ENCODE measurements at regions not wholly inside any gene's neighbourhood (a gene's known extent, or its start where the extent isn't known, plus 50 kb on each side); places are given as distances from the start of the nearest gene placed in this dataset.
"Not testable (repeated sequence)": the region's sequence is repeated elsewhere in the genome, so short reads cannot be mapped to it uniquely, and the experiment has no call there.

DNA sequence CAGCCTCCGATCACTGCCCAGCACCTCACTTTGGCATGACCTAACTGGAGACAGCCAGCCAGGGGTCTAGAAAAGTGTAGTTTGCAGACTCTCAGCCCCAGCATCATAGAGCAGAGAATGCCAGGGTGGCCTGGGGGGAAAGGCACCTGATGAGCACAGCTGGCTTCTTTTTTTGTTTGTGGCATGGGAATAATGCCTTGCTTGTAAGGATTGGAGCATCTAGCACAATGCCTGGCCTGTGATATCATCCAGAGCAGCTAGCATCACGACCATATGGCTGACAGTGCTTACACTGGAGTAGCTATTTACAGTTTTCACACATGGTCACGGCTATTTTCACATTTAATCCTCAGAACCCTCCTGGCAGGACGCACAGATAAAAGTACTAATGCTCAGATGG, 594.8 kb upstream of the B3GAT1 start:
- no peak for DNase-seq (ENCODE audit: low read depth)
- TF ChIP-seq, protein P1, sequence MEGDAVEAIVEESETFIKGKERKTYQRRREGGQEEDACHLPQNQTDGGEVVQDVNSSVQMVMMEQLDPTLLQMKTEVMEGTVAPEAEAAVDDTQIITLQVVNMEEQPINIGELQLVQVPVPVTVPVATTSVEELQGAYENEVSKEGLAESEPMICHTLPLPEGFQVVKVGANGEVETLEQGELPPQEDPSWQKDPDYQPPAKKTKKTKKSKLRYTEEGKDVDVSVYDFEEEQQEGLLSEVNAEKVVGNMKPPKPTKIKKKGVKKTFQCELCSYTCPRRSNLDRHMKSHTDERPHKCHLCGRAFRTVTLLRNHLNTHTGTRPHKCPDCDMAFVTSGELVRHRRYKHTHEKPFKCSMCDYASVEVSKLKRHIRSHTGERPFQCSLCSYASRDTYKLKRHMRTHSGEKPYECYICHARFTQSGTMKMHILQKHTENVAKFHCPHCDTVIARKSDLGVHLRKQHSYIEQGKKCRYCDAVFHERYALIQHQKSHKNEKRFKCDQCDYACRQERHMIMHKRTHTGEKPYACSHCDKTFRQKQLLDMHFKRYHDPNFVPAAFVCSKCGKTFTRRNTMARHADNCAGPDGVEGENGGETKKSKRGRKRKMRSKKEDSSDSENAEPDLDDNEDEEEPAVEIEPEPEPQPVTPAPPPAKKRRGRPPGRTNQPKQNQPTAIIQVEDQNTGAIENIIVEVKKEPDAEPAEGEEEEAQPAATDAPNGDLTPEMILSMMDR (IDR thresholded peaks at IDR 0.05; ENCODE audit: low read length, missing control alignments), result no peak
- H3K4me3 ChIP-seq (replicated peaks; ENCODE audit: low read depth, low read length), result no peak overlapping the region

DNA sequence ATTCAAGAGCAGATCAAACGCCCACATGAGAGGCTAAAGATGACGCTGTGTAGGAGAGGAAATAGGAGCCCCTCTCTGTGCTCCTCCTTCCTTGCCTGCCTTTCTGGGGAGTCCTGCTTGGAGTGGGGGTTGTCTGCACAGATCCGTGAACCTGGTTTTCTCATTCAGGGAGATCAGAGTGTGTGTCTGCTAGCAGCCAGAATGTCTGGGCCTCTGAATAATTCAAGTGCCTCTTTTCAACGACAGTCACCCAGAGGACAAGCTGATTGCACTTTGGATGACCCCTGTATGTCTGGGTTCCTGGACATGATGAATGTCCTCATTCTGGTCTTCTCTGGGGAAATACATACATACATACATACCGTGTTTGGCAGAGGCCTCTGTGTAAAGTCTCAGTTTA, 592.5 kb upstream of the B3GAT1 start:
- no peak for DNase-seq (ENCODE audit: low read depth)
- TF ChIP-seq, protein P1 (IDR thresholded peaks at IDR 0.05; ENCODE audit: low read length, missing control alignments), result no peak
- H3K4me3 ChIP-seq (replicated peaks; ENCODE audit: low read depth, low read length), result no peak overlapping the region

DNA sequence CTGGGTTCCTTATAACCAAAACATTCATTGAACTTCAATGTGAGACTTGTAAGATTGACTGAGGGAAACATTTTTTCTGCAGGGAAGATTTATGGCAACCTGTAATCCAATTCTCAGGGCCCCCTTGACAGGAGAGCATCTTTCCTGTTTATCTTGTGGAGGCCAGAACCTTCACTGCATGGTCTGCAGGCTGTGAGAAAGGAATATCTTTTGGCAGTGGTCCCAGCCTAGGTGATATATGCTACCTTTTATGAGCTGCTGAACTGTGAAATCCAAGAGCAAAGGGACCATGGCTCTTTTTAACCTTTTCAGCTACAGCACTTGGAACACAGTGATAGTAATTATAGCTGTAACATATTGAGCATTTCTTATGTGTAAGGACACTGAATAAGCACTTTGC, 590.2 kb upstream of the B3GAT1 start:
- TF ChIP-seq, protein P1 (IDR thresholded peaks at IDR 0.05; ENCODE audit: low read length, missing control alignments), result no peak
- DNase-seq (ENCODE audit: low read depth), result no peak
- H3K4me3 ChIP-seq (replicated peaks; ENCODE audit: low read depth, low read length), result no peak overlapping the region

DNA sequence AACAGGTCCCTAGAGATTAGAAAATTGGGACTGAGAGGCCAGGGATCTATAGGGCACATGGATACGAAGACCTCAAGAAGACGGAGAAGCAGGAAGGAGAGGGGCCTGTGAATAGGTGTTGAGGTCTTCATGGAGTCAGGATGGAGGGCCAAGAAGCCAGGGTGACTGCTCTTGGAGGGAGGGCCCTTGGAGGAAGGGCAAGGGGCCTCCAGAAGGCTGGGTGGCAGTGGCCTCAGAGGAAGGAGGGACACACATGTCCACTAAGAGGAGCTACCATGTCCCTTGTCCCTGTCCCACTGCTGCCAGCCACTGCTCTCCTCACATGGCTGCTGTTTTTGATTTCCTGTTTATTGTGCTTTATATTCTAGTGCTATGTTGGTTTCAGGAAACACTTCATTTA, 589.5 kb upstream of the B3GAT1 start:
- no peak for DNase-seq (ENCODE audit: low read depth)
- TF ChIP-seq, protein P1 (IDR thresholded peaks at IDR 0.05; ENCODE audit: low read length, missing control alignments), result no peak

DNA sequence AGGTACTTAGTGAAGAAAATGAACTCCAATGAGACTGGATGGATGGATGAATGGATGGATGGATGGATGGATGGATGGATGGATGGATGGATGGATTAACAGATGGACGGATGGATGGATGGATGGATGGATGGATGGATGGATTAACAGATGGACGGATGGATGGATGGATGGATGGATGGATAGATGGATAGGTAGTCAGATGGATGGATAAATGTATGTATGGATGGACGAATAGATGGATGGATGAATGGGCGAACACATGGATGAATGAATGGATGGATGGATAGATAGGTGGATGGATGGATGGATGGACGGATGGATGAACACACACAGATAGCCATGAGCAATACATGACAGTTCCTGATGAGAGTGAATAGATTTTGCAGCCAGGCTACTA, 589.0 kb upstream of the B3GAT1 start:
- DNase-seq (ENCODE audit: low read depth); H3K4me3 ChIP-seq (replicated peaks; ENCODE audit: low read depth, low read length): not testable (repeated sequence)

More for the DNA sequence above, 589.5 kb upstream of the B3GAT1 start:
- no peak overlapping the region for H3K4me3 ChIP-seq (replicated peaks; ENCODE audit: low read depth, low read length)

DNA sequence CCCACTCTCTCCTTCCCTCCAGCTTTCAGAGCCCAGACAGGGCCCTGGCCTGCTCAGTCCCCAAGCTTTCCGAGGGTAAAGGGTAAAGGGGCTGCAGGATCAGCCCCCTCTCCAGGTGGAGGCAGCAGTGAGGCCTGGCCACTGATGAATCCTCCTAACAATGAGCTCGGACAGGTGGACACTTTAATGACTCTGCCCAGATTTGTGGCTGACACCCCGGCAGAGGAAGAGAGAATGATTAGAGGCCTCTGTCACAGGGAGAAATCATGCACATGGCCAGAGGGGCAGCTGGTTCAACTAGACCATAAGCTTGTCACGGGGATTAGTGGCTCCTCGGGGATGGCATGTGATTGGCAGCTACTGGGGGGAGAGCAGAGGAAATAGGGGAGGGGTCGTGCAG, 587.5 kb upstream of the B3GAT1 start:
- H3K4me3 ChIP-seq (replicated peaks; ENCODE audit: low read depth, low read length), result no peak overlapping the region
- DNase-seq (ENCODE audit: low read depth), result no peak
- TF ChIP-seq, protein P1 (IDR thresholded peaks at IDR 0.05; ENCODE audit: low read length, missing control alignments), result no peak

DNA sequence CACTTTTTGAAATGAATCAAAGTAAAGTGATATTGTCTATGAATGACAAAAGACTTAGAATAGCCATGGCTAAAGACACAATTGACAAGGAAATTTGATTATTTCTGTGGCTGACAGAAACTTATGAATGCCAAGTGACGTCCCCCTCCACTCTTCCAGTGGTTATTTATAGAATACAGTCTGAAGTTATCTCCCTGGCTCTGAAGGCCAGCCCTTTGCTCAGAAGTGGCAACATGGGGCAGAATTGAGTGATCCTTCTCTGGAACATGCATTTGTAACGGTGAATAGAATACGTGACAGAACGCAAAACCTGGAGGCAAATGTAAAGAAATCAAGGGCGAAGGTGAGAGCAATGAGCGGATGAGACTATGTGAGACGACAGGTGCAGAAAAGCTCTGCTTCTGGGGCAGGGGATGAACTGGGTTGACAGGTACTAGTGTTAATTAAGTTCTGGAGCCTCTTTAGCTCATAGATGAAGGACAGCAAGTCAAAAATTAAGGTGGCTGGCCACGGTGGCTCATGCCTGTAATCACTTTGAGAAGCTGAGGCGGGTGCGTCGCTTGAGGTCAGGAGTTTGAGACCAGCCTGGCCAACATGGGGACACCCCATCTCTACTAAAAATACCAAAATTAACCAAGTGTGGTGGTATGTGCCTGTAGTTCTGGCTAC, 585.7 kb upstream of the B3GAT1 start:
- no peak overlapping the region for H3K4me3 ChIP-seq (replicated peaks; ENCODE audit: low read depth, low read length)
- TF ChIP-seq, protein P1 (IDR thresholded peaks at IDR 0.05; ENCODE audit: low read length, missing control alignments), result no peak
- no peak for DNase-seq (ENCODE audit: low read depth)

All from fibroblast of pulmonary artery (primary cell).